ENCODE measurements at regions not wholly inside any gene's neighbourhood (a gene's known extent, or its start where the extent isn't known, plus 50 kb on each side); places are given as distances from the start of the nearest gene placed in this dataset.

DNA sequence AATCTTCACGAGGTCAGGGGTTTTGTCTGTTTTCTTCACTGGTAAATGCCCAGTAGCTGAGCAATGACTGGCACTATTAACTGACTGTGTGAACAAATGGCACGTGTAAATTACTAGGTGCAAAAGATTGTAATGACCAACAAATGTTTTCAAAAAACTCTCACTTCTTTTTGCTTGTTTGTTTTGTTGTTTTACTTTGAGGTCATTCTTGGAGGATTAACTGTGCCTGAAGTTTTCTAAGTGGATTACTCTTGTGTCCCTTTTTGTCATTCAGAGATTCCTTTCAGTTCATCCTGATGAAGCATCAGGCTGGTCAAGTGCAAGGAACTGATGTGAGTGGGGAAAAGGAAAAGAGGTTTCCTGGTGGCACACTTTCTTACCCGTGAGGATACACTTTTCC, 74.4 kb upstream of the PPP1R3C start:
- H3K36me3 ChIP-seq (ENCODE audit: insufficient read depth) = no peaks in the 10 kb centered on the region
- H3K27me3 ChIP-seq (ENCODE audit: insufficient read depth, low read depth) = no peaks in the 10 kb centered on the region
- H3K9ac ChIP-seq = no peak overlapping the region
- H4K20me1 ChIP-seq (ENCODE audit: insufficient read depth) = no peaks in the 10 kb centered on the region
- TF ChIP-seq, protein P1, sequence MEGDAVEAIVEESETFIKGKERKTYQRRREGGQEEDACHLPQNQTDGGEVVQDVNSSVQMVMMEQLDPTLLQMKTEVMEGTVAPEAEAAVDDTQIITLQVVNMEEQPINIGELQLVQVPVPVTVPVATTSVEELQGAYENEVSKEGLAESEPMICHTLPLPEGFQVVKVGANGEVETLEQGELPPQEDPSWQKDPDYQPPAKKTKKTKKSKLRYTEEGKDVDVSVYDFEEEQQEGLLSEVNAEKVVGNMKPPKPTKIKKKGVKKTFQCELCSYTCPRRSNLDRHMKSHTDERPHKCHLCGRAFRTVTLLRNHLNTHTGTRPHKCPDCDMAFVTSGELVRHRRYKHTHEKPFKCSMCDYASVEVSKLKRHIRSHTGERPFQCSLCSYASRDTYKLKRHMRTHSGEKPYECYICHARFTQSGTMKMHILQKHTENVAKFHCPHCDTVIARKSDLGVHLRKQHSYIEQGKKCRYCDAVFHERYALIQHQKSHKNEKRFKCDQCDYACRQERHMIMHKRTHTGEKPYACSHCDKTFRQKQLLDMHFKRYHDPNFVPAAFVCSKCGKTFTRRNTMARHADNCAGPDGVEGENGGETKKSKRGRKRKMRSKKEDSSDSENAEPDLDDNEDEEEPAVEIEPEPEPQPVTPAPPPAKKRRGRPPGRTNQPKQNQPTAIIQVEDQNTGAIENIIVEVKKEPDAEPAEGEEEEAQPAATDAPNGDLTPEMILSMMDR (conservative IDR thresholded peaks at IDR 0.05; ENCODE audit: low read depth, low read length) = no peak
- no peak overlapping the region for H3K4me2 ChIP-seq
- H3K4me1 ChIP-seq (ENCODE audit: low read depth, poor library complexity, severe bottlenecking) = peaks cover 7% of the 10 kb centered on the region
- no peak overlapping the region for H3K4me3 ChIP-seq (IDR thresholded peaks at IDR 0.05; ENCODE audit: insufficient read depth, low read depth, low read length)
- H3K79me2 ChIP-seq (ENCODE audit: insufficient read depth, low read depth) = no peaks in the 10 kb centered on the region
- H2AFZ ChIP-seq (ENCODE audit: low read depth) = no peak overlapping the region
- H3K27ac ChIP-seq = no peak overlapping the region

DNA sequence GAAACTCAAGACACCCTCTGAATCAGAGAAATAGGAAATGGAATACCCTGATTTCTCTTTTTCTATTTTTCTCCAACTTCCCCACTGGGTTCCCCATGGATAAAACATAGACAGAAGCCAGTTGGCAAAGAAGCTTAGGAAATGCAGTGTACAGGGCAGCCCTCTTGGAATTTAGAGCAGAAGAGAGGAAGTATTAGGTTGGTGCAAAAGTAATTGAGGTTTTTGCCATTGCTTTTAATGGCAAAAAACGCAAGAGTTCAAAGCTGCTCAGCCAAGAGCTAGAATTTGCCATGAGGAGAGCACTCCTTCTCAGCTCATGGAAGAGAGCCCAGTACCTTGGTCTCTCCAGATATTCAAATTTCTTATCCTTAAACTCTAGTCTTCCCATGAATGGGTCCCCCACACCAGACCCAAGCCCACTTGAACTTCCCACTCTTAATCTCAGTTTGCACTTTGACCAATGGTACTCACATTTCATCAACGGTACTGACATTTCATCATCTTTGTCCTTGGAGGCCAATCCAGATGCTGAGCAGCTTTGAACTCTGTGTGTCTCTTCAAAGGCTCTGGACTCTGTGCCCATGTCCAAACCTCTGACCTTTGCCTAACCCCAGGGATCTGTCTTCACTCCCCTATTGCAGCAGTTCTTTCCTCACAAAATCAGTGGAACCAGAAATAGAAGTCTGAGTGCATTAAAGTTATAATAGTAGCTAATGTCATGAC, 73.2 kb upstream of the PPP1R3C start:
- no peak overlapping the region for H2AFZ ChIP-seq (ENCODE audit: low read depth)
- TF ChIP-seq, protein P1 (conservative IDR thresholded peaks at IDR 0.05; ENCODE audit: low read depth, low read length) = no peak

DNA sequence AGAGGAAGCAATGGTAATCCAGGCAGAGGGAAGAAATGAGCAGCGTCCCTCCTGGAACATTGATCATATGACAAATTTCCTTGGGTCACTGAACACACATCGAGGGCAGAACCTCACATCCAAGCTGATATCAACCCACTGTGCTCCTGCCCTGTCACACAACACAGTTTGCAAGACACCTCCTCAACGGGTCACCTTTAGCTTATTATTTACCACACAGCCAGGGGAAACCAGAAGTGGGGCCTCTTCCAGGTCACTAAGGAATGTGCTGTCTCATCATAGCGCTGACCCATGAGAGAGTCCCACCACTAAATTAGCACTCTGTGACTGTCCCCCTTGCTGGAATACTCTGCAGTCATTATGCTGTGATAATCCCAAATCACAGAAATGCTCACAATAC, 69.7 kb upstream of the PPP1R3C start:
- Histone ChIP-seq H4K20me1 (ENCODE audit: insufficient read depth) (no peaks in the 10 kb centered on the region), H3K27ac (no peak overlapping the region), H3K4me1 (ENCODE audit: low read depth, poor library complexity, severe bottlenecking) (no peaks in the 10 kb centered on the region), H3K36me3 (ENCODE audit: insufficient read depth) (no peaks in the 10 kb centered on the region), H3K79me2 (ENCODE audit: insufficient read depth, low read depth) (no peaks in the 10 kb centered on the region), H3K9ac (no peak overlapping the region), H3K4me3 (IDR thresholded peaks at IDR 0.05; ENCODE audit: insufficient read depth, low read depth, low read length) (no peak overlapping the region), H3K4me2 (no peak overlapping the region), H3K27me3 (ENCODE audit: insufficient read depth, low read depth) (no peaks in the 10 kb centered on the region), H2AFZ (ENCODE audit: low read depth) (no peak overlapping the region)
- TF ChIP-seq, protein P1 (conservative IDR thresholded peaks at IDR 0.05; ENCODE audit: low read depth, low read length) = no peak

More for the DNA sequence above, 73.2 kb upstream of the PPP1R3C start:
- Histone ChIP-seq H3K4me1 (ENCODE audit: low read depth, poor library complexity, severe bottlenecking) (no peaks in the 10 kb centered on the region), H3K79me2 (ENCODE audit: insufficient read depth, low read depth) (no peaks in the 10 kb centered on the region), H4K20me1 (ENCODE audit: insufficient read depth) (no peaks in the 10 kb centered on the region), H3K4me3 (IDR thresholded peaks at IDR 0.05; ENCODE audit: insufficient read depth, low read depth, low read length) (no peak overlapping the region), H3K36me3 (ENCODE audit: insufficient read depth) (no peaks in the 10 kb centered on the region), H3K27me3 (ENCODE audit: insufficient read depth, low read depth) (no peaks in the 10 kb centered on the region), H3K27ac (no peak overlapping the region), H3K4me2 (no peak overlapping the region), H3K9ac (no peak overlapping the region)

DNA sequence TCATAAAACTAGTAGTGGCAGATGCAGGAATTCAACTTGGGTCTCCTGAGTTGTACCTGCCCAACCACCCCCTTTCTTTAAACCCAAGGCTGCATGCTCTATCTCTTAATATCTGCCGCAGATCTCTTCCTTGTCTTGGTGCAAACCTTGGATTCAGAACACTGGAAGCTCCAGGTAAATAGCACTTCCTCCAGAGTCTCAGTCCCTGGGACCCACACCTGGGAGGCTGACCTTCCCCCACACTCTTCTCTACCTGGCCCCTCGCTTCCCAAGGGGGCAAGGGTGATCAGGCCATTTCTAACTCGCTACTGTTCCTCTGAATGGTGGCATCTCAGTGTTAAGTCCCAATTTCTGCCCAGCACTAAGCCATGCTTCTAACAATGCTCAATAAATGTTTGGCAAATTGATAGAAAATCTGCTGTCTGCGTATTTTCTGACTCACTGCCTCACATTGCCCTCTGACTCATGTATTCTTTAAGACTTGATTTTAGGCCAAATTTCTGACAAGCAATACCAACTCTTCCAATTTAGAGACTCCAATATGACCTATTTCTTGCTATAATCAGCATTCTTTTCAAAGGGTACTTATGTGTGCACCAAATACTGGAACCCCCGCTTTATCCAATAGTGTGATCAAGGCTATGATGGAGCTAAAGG, 68.0 kb upstream of the PPP1R3C start:
- Histone ChIP-seq H3K4me3 (IDR thresholded peaks at IDR 0.05; ENCODE audit: insufficient read depth, low read depth, low read length) (no peak overlapping the region), H3K9ac (no peak overlapping the region), H3K4me2 (no peak overlapping the region), H3K36me3 (ENCODE audit: insufficient read depth) (no peaks in the 10 kb centered on the region), H3K27me3 (ENCODE audit: insufficient read depth, low read depth) (no peaks in the 10 kb centered on the region), H3K79me2 (ENCODE audit: insufficient read depth, low read depth) (no peaks in the 10 kb centered on the region), H3K4me1 (ENCODE audit: low read depth, poor library complexity, severe bottlenecking) (no peaks in the 10 kb centered on the region), H3K27ac (no peak overlapping the region), H4K20me1 (ENCODE audit: insufficient read depth) (no peaks in the 10 kb centered on the region), H2AFZ (ENCODE audit: low read depth) (no peak overlapping the region)
- TF ChIP-seq, protein P1 (conservative IDR thresholded peaks at IDR 0.05; ENCODE audit: low read depth, low read length) = no peak

All from KMS-11 (cell line).